ENCODE measurements at regions not wholly inside any gene's neighbourhood (a gene's known extent, or its start where the extent isn't known, plus 50 kb on each side); places are given as distances from the start of the nearest gene placed in this dataset.

DNA sequence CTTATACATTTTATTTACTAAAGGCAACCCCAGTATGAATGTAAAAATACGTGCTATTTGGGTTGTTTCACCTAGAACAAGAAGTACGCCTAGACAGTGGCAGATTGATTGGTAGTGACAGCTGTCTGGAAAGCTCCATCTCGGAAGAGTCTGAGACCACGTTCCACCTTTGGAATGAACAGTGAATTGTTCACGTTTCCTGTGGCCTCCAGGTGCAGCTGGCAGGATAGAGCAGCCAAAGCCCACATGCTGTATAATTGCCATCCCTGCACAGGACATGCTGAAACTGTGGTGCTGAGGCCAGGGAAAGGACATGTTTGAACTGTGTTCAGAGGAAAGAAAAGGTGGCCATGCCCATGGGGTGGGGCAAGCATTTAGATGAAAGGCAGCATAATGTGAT is 218.7 kb upstream of the MTNR1B start (continued):
- TF ChIP-seq ZNF343 (CRISPR knock-in tag; IDR thresholded peaks at IDR 0.05) (no peak), KAT8 (CRISPR knock-in tag; IDR thresholded peaks at IDR 0.05) (no peak), ZBTB40 (IDR thresholded peaks at IDR 0.05) (no peak), ZBTB40 (CRISPR knock-in tag; IDR thresholded peaks at IDR 0.05) (no peak), ZNF747 (CRISPR knock-in tag; IDR thresholded peaks at IDR 0.05; ENCODE audit: borderline replicate concordance) (no peak), HMG20B (CRISPR knock-in tag; conservative IDR thresholded peaks at IDR 0.05) (no peak), ZKSCAN8 (CRISPR knock-in tag; IDR thresholded peaks at IDR 0.05; ENCODE audit: borderline replicate concordance) (no peak)
